A549 (cell line): ENCODE measurements at regions not wholly inside any gene's neighbourhood (a gene's known extent, or its start where the extent isn't known, plus 50 kb on each side); places are given as distances from the start of the nearest gene placed in this dataset.
"Not testable (repeated sequence)": the region's sequence is repeated elsewhere in the genome, so short reads cannot be mapped to it uniquely, and the experiment has no call there.

Experiments
- ATAC-seq, 2 experiments: fragments of 200-7000 bp in 1 of 2; fragments of >200 bp in 1 of 2; cut with Nextera tagmentation in 1 of 2; cut with Tn5 transposase in 1 of 2; 3 replicates each; pipeline versions ENCODE4 v1.8.0 to v1.9.1; 2018 to 2020; ENCODE audit warnings: mild to moderate bottlenecking in 1 of 2, moderate library complexity in 1 of 2
- CTCF ChIA-PET: fragments of 300-600 bp; sonication (Branson Sonifier 250); formaldehyde crosslinking; extraction: SDS; loops from one replicate; lab custom pipeline; 2021; ENCODE audit warnings: antibody characterized with exemption, inconsistent platforms; lab: Yijun Ruan, JAX
- POLR2A ChIA-PET: fragments of 350-600 bp; formaldehyde crosslinking; extraction: SDS; loops from one replicate; lab custom pipeline; 2021; ENCODE audit warnings: antibody characterized with exemption, inconsistent platforms; lab: Yijun Ruan, JAX
- DNase-seq, 2 experiments: peaks; one replicate each; pipeline versions ENCODE4 v3.0.0 to v3.0.0-alpha.2; 2011 to 2016; ENCODE audit warnings: low read depth in 1 of 2, low spot score in 1 of 2
- FAIRE-seq: peaks from 2 replicates; lab custom pipeline; 2011; peaks lifted over from hg19 to GRCh38; lab: Jason Lieb, UNC
- H3K27ac ChIP-seq, 2 experiments: fragments of >200 bp; sonication (Bioruptor Twin); formaldehyde crosslinking; 3 replicates each; pipeline ENCODE4 v1.5.1; 2016 to 2017
- H3K4me1 ChIP-seq: fragments of >200 bp; sonication (Bioruptor Twin); formaldehyde crosslinking; 3 replicates; pipeline ENCODE4 v1.6.1; 2016
- H3K4me2 ChIP-seq: fragments of >200 bp; sonication (Bioruptor Twin); formaldehyde crosslinking; 3 replicates; pipeline ENCODE4 v1.6.1; 2016
- H3K4me3 ChIP-seq: fragments of >200 bp; sonication (Bioruptor Twin); formaldehyde crosslinking; 3 replicates; pipeline ENCODE4 v1.5.1; 2016
- H3K9me3 ChIP-seq: fragments of >200 bp; sonication (Bioruptor Twin); formaldehyde crosslinking; 3 replicates; pipeline ENCODE4 v1.6.1; 2016
- EHF ChIP-seq: fragments of 250-450 bp; sonication (Bioruptor Pico); IDR thresholded peaks from 2 replicates; pipeline ENCODE4 v1.5.0; 2020; ENCODE audit warnings: mild to moderate bottlenecking
- FOXS1 ChIP-seq: fragments of 250-450 bp; sonication (Bioruptor Pico); IDR thresholded peaks from 2 replicates; pipeline ENCODE4 v1.5.0; 2020; ENCODE audit warnings: mild to moderate bottlenecking, moderate library complexity
- HDAC2 ChIP-seq: fragments of 200-600 bp; sonication (generic); IDR thresholded peaks from 2 replicates; pipeline ENCODE4 v1.6.1; 2016
- HEYL ChIP-seq: fragments of 250-450 bp; sonication (Bioruptor Pico); IDR thresholded peaks from 2 replicates; pipeline ENCODE4 v1.8.0; 2021; ENCODE audit warnings: mild to moderate bottlenecking, moderate library complexity
- HMGXB4 ChIP-seq: fragments of 250-450 bp; sonication (Bioruptor Pico); IDR thresholded peaks from 2 replicates; pipeline ENCODE4 v1.5.0; 2021; ENCODE audit warnings: mild to moderate bottlenecking, moderate library complexity, borderline replicate concordance
- HOXA7 ChIP-seq: fragments of 250-450 bp; sonication (Bioruptor Pico); IDR thresholded peaks from 2 replicates; pipeline ENCODE4 v1.5.0; 2020; ENCODE audit warnings: mild to moderate bottlenecking, moderate library complexity
- HOXB13 ChIP-seq: fragments of 250-450 bp; sonication (Bioruptor Pico); IDR thresholded peaks from 2 replicates; pipeline ENCODE4 v1.5.0; 2020; ENCODE audit warnings: low read depth, mild to moderate bottlenecking, moderate library complexity
- KDM1A ChIP-seq: fragments of 200-600 bp; sonication (generic); IDR thresholded peaks from 2 replicates; pipeline ENCODE4 v1.6.1; 2016; ENCODE audit warnings: low read depth, mild to moderate bottlenecking
- MAZ ChIP-seq: fragments of 150-350 bp; IDR thresholded peaks from 2 replicates; pipeline ENCODE4 v1.6.1; 2014; ENCODE audit warnings: antibody characterized with exemption, low read depth, low read length, borderline replicate concordance
- MYC ChIP-seq: IDR thresholded peaks from 2 replicates; pipeline ENCODE4 v1.6.1; 2012; ENCODE audit warnings: mild to moderate bottlenecking, inconsistent platforms, low read length, improper control_type of control experiment, borderline replicate concordance
- NFE2L2 ChIP-seq: fragments of 150-350 bp; conservative IDR thresholded peaks from 2 replicates; pipeline ENCODE4 v1.6.1; 2014; ENCODE audit warnings: low read length
- PBX3 ChIP-seq: IDR thresholded peaks from 2 replicates; pipeline ENCODE4 v1.6.1; 2012
- POLR2A ChIP-seq: IDR thresholded peaks from 2 replicates; pipeline ENCODE4 v1.6.1; 2012; ENCODE audit warnings: mild to moderate bottlenecking, low read length
- POLR2AphosphoS2 ChIP-seq: conservative IDR thresholded peaks from 2 replicates; pipeline ENCODE4 v1.6.1; 2012; ENCODE audit warnings: low read length, improper control_type of control experiment, inconsistent platforms
- RAD21 ChIP-seq, 2 experiments: fragments of >200 bp in 1 of 2; sonication (Bioruptor Twin) in 1 of 2; formaldehyde crosslinking in 1 of 2; IDR thresholded peaks in 1 of 2; conservative IDR thresholded peaks in 1 of 2; 2 replicates in 1 of 2; 3 replicates in 1 of 2; pipeline ENCODE4 v1.6.1; 2012 to 2018; ENCODE audit warnings: inconsistent platforms in 1 of 2
- RCOR1 ChIP-seq: fragments of 150-350 bp; IDR thresholded peaks from 2 replicates; pipeline ENCODE4 v1.6.1; 2014; ENCODE audit warnings: antibody characterized with exemption, low read length, low read depth
- RNF2 ChIP-seq: fragments of 200-600 bp; sonication (generic); IDR thresholded peaks from 2 replicates; pipeline ENCODE4 v1.6.1; 2016; ENCODE audit warnings: low read depth, mild to moderate bottlenecking, antibody characterized with exemption, moderate library complexity, borderline replicate concordance
- SREBF2 ChIP-seq: fragments of 450-650 bp; IDR thresholded peaks from 2 replicates; pipeline ENCODE4 v1.6.1; 2014; ENCODE audit warnings: mild to moderate bottlenecking, moderate library complexity
- TP53 ChIP-seq: fragments of 250-450 bp; sonication (Bioruptor Pico); IDR thresholded peaks from 2 replicates; pipeline ENCODE4 v1.5.0; 2021; ENCODE audit warnings: mild to moderate bottlenecking, moderate library complexity
- ZC3H11A ChIP-seq: fragments of 450-650 bp; IDR thresholded peaks from 2 replicates; pipeline ENCODE4 v1.6.1; 2014; ENCODE audit warnings: antibody characterized with exemption, mild to moderate bottlenecking
- ZNF302 ChIP-seq: fragments of 250-450 bp; sonication (Bioruptor Pico); IDR thresholded peaks from 2 replicates; pipeline ENCODE4 v1.9.0; 2021; ENCODE audit warnings: inconsistent platforms, mild to moderate bottlenecking, moderate library complexity
- WGBS: methylation state at CpG from one replicate; pipeline ENCODE4 v1.1.6; 2017; ENCODE audit errors: missing lambda C conversion rate; 5-methylcytosine and 5-hydroxymethylcytosine counted together
- TF ChIP-seq, protein P1 (sequence below): fragments of >200 bp; sonication (Bioruptor Twin); formaldehyde crosslinking; IDR thresholded peaks from 3 replicates; pipeline ENCODE4 v1.6.1; 2016

DNA sequence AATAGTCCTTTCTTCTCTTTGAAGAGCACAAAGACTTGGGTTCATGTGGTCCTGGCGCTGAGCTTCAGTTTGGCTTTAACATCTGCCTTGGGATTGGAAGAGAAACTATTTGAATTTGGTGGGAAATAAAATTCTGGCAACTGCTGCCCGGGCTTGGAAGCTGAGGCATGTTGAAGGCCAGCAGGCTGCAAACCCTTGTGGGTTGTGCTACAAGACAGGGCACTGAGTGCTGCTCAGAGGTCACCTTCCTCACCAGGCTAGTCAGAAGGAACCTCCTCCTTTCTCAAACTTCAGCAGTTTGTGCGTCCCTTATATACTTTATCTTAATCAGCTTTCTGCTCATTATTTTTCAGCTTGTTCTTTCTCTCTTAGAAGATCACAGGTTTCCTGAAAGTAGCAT lies 238.4 kb upstream of the TBX18 start (continued):
- TF ChIP-seq, protein P1, sequence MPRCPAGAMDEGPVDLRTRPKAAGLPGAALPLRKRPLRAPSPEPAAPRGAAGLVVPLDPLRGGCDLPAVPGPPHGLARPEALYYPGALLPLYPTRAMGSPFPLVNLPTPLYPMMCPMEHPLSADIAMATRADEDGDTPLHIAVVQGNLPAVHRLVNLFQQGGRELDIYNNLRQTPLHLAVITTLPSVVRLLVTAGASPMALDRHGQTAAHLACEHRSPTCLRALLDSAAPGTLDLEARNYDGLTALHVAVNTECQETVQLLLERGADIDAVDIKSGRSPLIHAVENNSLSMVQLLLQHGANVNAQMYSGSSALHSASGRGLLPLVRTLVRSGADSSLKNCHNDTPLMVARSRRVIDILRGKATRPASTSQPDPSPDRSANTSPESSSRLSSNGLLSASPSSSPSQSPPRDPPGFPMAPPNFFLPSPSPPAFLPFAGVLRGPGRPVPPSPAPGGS, result no peak
- TF ChIP-seq PBX3, result no peak

- FAIRE-seq (no peak), ATAC-seq (no peak), DNase-seq (no peak)
- Histone ChIP-seq H3K4me2 (no peak overlapping the region), H3K4me1 (no peaks in the 10 kb centered on the region), H3K4me3 (no peak overlapping the region), H3K27ac (no peak overlapping the region), H3K9me3 (no peaks in the 10 kb centered on the region)
- POLR2A ChIA-PET, result no interaction called here
- CTCF ChIA-PET, result interaction anchor here (1.4 kb wide), 1 partner anchor 22 kb away, joined by 4 read pairs; no protein-coding TSS in a partner anchor
- WGBS, result 69% methylated on average over 2 of the region's 2 CpGs
- TF ChIP-seq MAZ (no peak), POLR2AphosphoS2 (no peak), HOXB13 (CRISPR knock-in tag) (no peak), MYC (no peak), HMGXB4 (CRISPR knock-in tag) (no peak), HEYL (CRISPR knock-in tag) (no peak), RCOR1 (no peak), HDAC2 (no peak), NFE2L2 (no peak), KDM1A (no peak), HOXA7 (no peak), EHF (CRISPR knock-in tag) (no peak), PBX3 (no peak)
Observed at GRCh38 chr6:85000001-85000400, 235.6 kb upstream of the TBX18 start.

GRCh38 chr6:84998223-84998622 lies 233.8 kb upstream of the TBX18 start:
- ChIA-PET CTCF (no interaction called here), POLR2A (no interaction called here)
- DNase-seq, result no peak
- TF ChIP-seq, protein P1, result no peak
- TF ChIP-seq SREBF2 (no peak), POLR2A (no peak), FOXS1 (no peak), RAD21 (conservative IDR thresholded peaks at IDR 0.05 in 1 of 2, IDR thresholded peaks at IDR 0.05 in 1 of 2) (no peak), ZNF302 (CRISPR knock-in tag) (no peak), TP53 (CRISPR knock-in tag) (no peak), MAZ (no peak), ZC3H11A (no peak), RNF2 (no peak), EHF (CRISPR knock-in tag) (no peak)
- no peak for ATAC-seq
- Histone ChIP-seq H3K27ac (no peak overlapping the region), H3K4me1 (no peaks in the 10 kb centered on the region), H3K4me3 (no peak overlapping the region), H3K9me3 (no peaks in the 10 kb centered on the region), H3K4me2 (no peak overlapping the region)
- WGBS, result 72% methylated on average over 1 of the region's 1 CpG
- FAIRE-seq, result no peak

- POLR2A ChIA-PET, H3K27ac ChIP-seq, CTCF ChIA-PET, H3K4me2 ChIP-seq, H3K4me3 ChIP-seq, DNase-seq, FAIRE-seq, H3K9me3 ChIP-seq, ATAC-seq, H3K4me1 ChIP-seq: not testable (repeated sequence)
- 19% methylated on average over 1 of the region's 1 CpG for WGBS
Observed at GRCh38 chr6:84988766-84989165, 224.4 kb upstream of the TBX18 start.

DNA sequence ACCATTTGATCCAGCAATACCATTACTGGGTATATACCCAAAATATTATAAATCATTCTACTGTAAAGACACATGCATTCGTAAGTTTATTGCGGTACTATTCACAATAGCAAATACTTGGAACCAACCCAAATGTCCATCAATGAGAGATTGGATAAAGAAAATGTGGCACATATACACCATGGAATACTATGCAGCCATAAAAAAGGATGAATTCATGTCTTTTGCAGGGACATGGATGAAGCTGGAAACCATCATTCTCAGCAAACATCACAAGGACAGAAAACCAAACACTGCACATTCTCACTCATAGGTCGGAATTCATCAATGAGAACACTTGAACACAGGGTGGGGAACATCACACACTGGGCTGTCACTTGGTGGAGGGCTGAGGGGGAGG lies 221.1 kb upstream of the TBX18 start:
- CTCF ChIA-PET, FAIRE-seq, ATAC-seq: not testable (repeated sequence)

More for the DNA sequence above, 221.1 kb upstream of the TBX18 start:
- H3K4me2 ChIP-seq, H3K4me3 ChIP-seq, DNase-seq, H3K9me3 ChIP-seq, POLR2A ChIA-PET, H3K27ac ChIP-seq, H3K4me1 ChIP-seq: not testable (repeated sequence)
- WGBS, result 83% methylated on average over 3 of the region's 3 CpGs
